ENCODE measurements at regions not wholly inside any gene's neighbourhood (a gene's known extent, or its start where the extent isn't known, plus 50 kb on each side); places are given as distances from the start of the nearest gene placed in this dataset.

DNA sequence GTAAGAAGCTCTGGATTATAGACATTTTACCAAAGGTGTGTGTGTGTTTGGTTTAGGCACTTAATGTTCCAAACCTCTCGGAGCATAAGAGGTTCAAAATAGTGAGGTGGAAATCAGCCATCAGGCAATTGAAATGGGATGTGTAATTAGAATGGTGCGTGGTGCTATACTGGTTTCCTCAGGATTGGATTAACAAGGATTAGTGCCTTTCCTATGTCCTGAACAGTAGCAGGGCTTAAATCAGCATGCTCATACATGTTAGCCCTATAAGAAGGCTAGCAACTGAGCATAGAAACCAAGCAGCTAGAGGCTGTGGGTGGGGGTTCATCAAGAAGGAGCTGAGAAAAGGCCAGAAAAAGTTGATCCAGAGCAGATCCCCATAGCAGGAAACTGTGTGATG is 256.8 kb upstream of the CXXC4 start (continued):
- TF ChIP-seq ESRRA (IDR thresholded peaks at IDR 0.05; ENCODE audit: borderline replicate concordance, low read length): no peak
- TF ChIP-seq KDM1A (IDR thresholded peaks at IDR 0.05; ENCODE audit: low read depth): no peak

DNA sequence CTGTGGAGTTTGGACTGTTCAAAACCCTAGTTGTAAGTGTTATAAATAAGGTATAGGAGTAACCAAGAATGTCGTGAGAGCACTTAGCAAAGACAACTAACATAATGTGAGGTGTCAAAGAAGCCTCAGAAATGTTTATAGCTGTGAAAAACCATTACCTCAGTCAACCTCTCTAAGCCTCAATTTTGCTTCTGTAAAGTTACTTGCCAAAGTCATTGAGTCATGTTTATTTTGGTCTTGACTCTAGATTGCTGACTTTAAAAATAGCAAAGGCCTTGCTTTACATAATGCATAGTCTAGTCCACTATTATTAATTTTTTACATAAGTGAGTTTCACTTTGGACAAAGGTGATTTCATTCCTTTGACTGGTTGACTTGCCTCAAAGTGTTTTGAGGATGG is 257.6 kb upstream of the CXXC4 start:
- H3K4me3 ChIP-seq: no peak overlapping the region
- FAIRE-seq (no peak), DNase-seq (ENCODE audit: low read depth in 1 of 2, low spot score in 1 of 2) (no peak), ATAC-seq (no peak)
- no peaks in the 10 kb centered on the region for H3K9me3 ChIP-seq
- H3K27ac ChIP-seq: no peak overlapping the region
- H3K4me2 ChIP-seq: no peak overlapping the region
- no peaks in the 10 kb centered on the region for H3K4me1 ChIP-seq
- POLR2A ChIA-PET: no interaction called here
- CTCF ChIA-PET: no interaction called here
- TF ChIP-seq POLR2AphosphoS2 (conservative IDR thresholded peaks at IDR 0.05; ENCODE audit: low read length) (no peak), EHMT2 (IDR thresholded peaks at IDR 0.05; ENCODE audit: low read depth) (no peak), TP53 (CRISPR knock-in tag; IDR thresholded peaks at IDR 0.05) (no peak), CEBPB (IDR thresholded peaks at IDR 0.05) (no peak), HOXB13 (CRISPR knock-in tag; IDR thresholded peaks at IDR 0.05; ENCODE audit: low read depth) (no peak), BHLHE40 (IDR thresholded peaks at IDR 0.05; ENCODE audit: low read depth, low read length) (no peak), CBX2 (IDR thresholded peaks at IDR 0.05; ENCODE audit: borderline replicate concordance, low read depth) (no peak), ESRRA (IDR thresholded peaks at IDR 0.05; ENCODE audit: borderline replicate concordance, low read length) (no peak), RAD21 (conservative IDR thresholded peaks at IDR 0.05 in 1 of 2, IDR thresholded peaks at IDR 0.05 in 1 of 2) (no peak), HDAC2 (IDR thresholded peaks at IDR 0.05) (no peak), CHD4 (IDR thresholded peaks at IDR 0.05; ENCODE audit: borderline replicate concordance) (no peak), RFX5 (IDR thresholded peaks at IDR 0.05) (no peak), MYC (IDR thresholded peaks at IDR 0.05; ENCODE audit: borderline replicate concordance, low read length) (no peak)
- TF ChIP-seq, protein P1, sequence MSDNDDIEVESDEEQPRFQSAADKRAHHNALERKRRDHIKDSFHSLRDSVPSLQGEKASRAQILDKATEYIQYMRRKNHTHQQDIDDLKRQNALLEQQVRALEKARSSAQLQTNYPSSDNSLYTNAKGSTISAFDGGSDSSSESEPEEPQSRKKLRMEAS (IDR thresholded peaks at IDR 0.05): no peak
- TF ChIP-seq, protein P2, sequence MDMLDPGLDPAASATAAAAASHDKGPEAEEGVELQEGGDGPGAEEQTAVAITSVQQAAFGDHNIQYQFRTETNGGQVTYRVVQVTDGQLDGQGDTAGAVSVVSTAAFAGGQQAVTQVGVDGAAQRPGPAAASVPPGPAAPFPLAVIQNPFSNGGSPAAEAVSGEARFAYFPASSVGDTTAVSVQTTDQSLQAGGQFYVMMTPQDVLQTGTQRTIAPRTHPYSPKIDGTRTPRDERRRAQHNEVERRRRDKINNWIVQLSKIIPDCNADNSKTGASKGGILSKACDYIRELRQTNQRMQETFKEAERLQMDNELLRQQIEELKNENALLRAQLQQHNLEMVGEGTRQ (IDR thresholded peaks at IDR 0.05): no peak
- TF ChIP-seq, protein P3, sequence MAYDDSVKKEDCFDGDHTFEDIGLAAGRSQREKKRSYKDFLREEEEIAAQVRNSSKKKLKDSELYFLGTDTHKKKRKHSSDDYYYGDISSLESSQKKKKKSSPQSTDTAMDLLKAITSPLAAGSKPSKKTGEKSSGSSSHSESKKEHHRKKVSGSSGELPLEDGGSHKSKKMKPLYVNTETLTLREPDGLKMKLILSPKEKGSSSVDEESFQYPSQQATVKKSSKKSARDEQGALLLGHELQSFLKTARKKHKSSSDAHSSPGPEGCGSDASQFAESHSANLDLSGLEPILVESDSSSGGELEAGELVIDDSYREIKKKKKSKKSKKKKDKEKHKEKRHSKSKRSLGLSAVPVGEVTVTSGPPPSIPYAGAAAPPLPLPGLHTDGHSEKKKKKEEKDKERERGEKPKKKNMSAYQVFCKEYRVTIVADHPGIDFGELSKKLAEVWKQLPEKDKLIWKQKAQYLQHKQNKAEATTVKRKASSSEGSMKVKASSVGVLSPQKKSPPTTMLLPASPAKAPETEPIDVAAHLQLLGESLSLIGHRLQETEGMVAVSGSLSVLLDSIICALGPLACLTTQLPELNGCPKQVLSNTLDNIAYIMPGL (CRISPR knock-in tag; IDR thresholded peaks at IDR 0.05; ENCODE audit: borderline replicate concordance): no peak
- WGBS (ENCODE audit: missing lambda C conversion rate): 29% methylated on average over 1 of the region's 1 CpG

DNA sequence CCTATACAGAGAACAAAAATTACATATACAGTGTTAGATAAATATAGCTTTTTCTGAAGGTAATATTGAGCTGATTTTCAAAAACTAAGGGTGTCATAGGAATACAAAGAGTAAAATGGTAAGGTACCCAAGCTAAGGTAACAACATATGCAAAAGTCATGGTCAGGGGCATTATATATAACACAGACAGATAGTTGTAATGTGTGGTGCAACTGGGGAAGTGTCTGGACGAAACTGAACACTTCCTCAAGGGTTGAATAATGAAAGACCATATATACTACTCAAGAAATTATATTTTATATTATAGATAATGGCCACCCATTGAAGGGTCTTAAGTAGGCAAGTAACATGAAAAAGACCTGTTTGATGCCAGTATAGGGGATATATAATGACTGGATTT is 262.1 kb upstream of the CXXC4 start:
- H3K4me3 ChIP-seq: no peak overlapping the region
- TF ChIP-seq KDM5A (IDR thresholded peaks at IDR 0.05): no peak
- TF ChIP-seq FOXS1 (CRISPR knock-in tag; IDR thresholded peaks at IDR 0.05): no peak
- TF ChIP-seq, protein P4, sequence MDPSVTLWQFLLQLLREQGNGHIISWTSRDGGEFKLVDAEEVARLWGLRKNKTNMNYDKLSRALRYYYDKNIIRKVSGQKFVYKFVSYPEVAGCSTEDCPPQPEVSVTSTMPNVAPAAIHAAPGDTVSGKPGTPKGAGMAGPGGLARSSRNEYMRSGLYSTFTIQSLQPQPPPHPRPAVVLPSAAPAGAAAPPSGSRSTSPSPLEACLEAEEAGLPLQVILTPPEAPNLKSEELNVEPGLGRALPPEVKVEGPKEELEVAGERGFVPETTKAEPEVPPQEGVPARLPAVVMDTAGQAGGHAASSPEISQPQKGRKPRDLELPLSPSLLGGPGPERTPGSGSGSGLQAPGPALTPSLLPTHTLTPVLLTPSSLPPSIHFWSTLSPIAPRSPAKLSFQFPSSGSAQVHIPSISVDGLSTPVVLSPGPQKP (IDR thresholded peaks at IDR 0.05; ENCODE audit: low read depth, low read length): no peak
- no peak for TF ChIP-seq EP300 (IDR thresholded peaks at IDR 0.05)
- TF ChIP-seq RCOR1 (IDR thresholded peaks at IDR 0.05; ENCODE audit: low read depth, low read length): no peak
- TF ChIP-seq SMC3 (IDR thresholded peaks at IDR 0.05): no peak
- TF ChIP-seq, protein P1 (IDR thresholded peaks at IDR 0.05): no peak
- CTCF ChIA-PET: no interaction called here
- H3K27ac ChIP-seq: no peak overlapping the region
- H3K4me1 ChIP-seq: no peaks in the 10 kb centered on the region
- POLR2A ChIA-PET: no interaction called here
- no peak overlapping the region for H3K4me2 ChIP-seq
- H3K9me3 ChIP-seq: no peaks in the 10 kb centered on the region
- DNase-seq (ENCODE audit: low read depth in 1 of 2, low spot score in 1 of 2) (no peak), FAIRE-seq (no peak), ATAC-seq (no peak)
- WGBS (ENCODE audit: missing lambda C conversion rate): 62% methylated on average over 1 of the region's 1 CpG

Data from A549 (cell line).